CD14-positive monocyte (primary cell): ENCODE measurements at regions not wholly inside any gene's neighbourhood (a gene's known extent, or its start where the extent isn't known, plus 50 kb on each side); places are given as distances from the start of the nearest gene placed in this dataset.

ENCODE experiments used
- DNase-seq, 3 donors: peaks; one replicate each; pipeline ENCODE4 v3.0.0-alpha.2; 2011 to 2022
- H2AFZ ChIP-seq: 2 replicates; pipeline ENCODE4 v1.6.0; 2012; ENCODE audit warnings: mild to moderate bottlenecking, low read depth, low read length, inconsistent platforms; ENCODE audit not compliant: insufficient read depth, poor library complexity, severe bottlenecking
- H3K27ac ChIP-seq, 2 donors: 1 replicate in 1 of 2; 2 replicates in 1 of 2; pipeline ENCODE4 v1.5.1; 2012 to 2013; ENCODE audit warnings: low read length in 2 of 2, control low read depth in 1 of 2, inconsistent platforms in 1 of 2, low read depth in 1 of 2, mild to moderate bottlenecking in 1 of 2
- H3K27me3 ChIP-seq, 2 donors: one replicate each; pipeline versions ENCODE4 v1.6.0 to v1.6.1; 2011 to 2013; ENCODE audit warnings: low read length in 2 of 2; ENCODE audit not compliant: control insufficient read depth in 2 of 2, insufficient read depth in 2 of 2
- H3K36me3 ChIP-seq, 2 donors: replicated peaks in 1 of 2; 1 replicate in 1 of 2; 2 replicates in 1 of 2; pipeline versions ENCODE4 v1.5.1 to v1.6.1; 2012 to 2013; ENCODE audit warnings: low read length in 2 of 2, control low read depth in 1 of 2, inconsistent platforms in 1 of 2, mild to moderate bottlenecking in 1 of 2; ENCODE audit not compliant: insufficient read depth in 2 of 2, control insufficient read depth in 1 of 2
- H3K4me1 ChIP-seq, 2 donors: 1 replicate in 1 of 2; 2 replicates in 1 of 2; pipeline versions ENCODE4 v1.5.1 to v1.6.1; 2012 to 2013; ENCODE audit warnings: low read length in 2 of 2, control low read depth in 1 of 2, inconsistent platforms in 1 of 2, mild to moderate bottlenecking in 1 of 2, moderate library complexity in 1 of 2; ENCODE audit not compliant: insufficient read depth in 2 of 2, control insufficient read depth in 1 of 2
- H3K4me2 ChIP-seq: replicated peaks from 2 replicates; pipeline ENCODE3; 2012; ENCODE audit warnings: low read length, moderate library complexity, mild to moderate bottlenecking; ENCODE audit not compliant: poor library complexity, severe bottlenecking; ENCODE audit errors: extremely low read depth
- H3K4me3 ChIP-seq, 3 experiments: fragments of 200-600 bp in 1 of 3; sonication (generic) in 1 of 3; replicated peaks in 1 of 3; 1 replicate in 2 of 3; 2 replicates in 1 of 3; pipeline ENCODE4 v1.5.1; 2011 to 2013; ENCODE audit warnings: low read length in 3 of 3, mild to moderate bottlenecking in 3 of 3, control low read depth in 2 of 3, low read depth in 2 of 3, inconsistent platforms in 1 of 3, moderate library complexity in 1 of 3
- H3K79me2 ChIP-seq: 2 replicates; pipeline ENCODE4 v1.6.0; 2012; ENCODE audit warnings: mild to moderate bottlenecking, control low read depth, inconsistent platforms, low read length, moderate library complexity; ENCODE audit not compliant: insufficient read depth
- H3K9ac ChIP-seq: 2 replicates; pipeline ENCODE4 v1.6.0; 2017; ENCODE audit warnings: low read length, mild to moderate bottlenecking; ENCODE audit not compliant: insufficient read depth, poor library complexity, severe bottlenecking
- H3K9me3 ChIP-seq, 2 donors: replicated peaks in 1 of 2; 1 replicate in 1 of 2; 2 replicates in 1 of 2; pipeline versions ENCODE4 v1.5.1 to v1.6.1; 2012 to 2013; ENCODE audit warnings: low read length in 2 of 2, control low read depth in 1 of 2; ENCODE audit not compliant: control insufficient read depth in 1 of 2, insufficient read depth in 1 of 2
- H4K20me1 ChIP-seq: 2 replicates; pipeline ENCODE4 v1.6.0; 2012; ENCODE audit warnings: mild to moderate bottlenecking, low read length, control low read depth, moderate library complexity; ENCODE audit not compliant: insufficient read depth
- H3K27ac Mint-ChIP-seq, 7 donors: one replicate each; pipeline ENCODE4 v1.8.0; 2020; ENCODE audit warnings: mild to moderate bottlenecking in 7 of 7, mixed read lengths in 7 of 7, moderate library complexity in 6 of 7, inconsistent platforms in 2 of 7
- H3K27me3 Mint-ChIP-seq, 3 donors: one replicate each; pipeline ENCODE4 v1.8.0; 2021 to 2022; ENCODE audit warnings: low read depth in 3 of 3, mild to moderate bottlenecking in 3 of 3, mixed read lengths in 3 of 3, moderate library complexity in 3 of 3, inconsistent platforms in 1 of 3
- H3K36me3 Mint-ChIP-seq, 2 donors: one replicate each; pipeline ENCODE4 v1.8.0; 2020; ENCODE audit warnings: mixed read lengths in 2 of 2, inconsistent platforms in 1 of 2, mild to moderate bottlenecking in 1 of 2
- H3K4me1 Mint-ChIP-seq: one replicate; pipeline ENCODE4 v1.8.0; 2020; ENCODE audit warnings: mild to moderate bottlenecking, mixed read lengths
- H3K4me3 Mint-ChIP-seq, 2 donors: one replicate each; pipeline ENCODE4 v1.8.0; 2020; ENCODE audit warnings: mild to moderate bottlenecking in 2 of 2, mixed read lengths in 2 of 2, moderate library complexity in 1 of 2
- H3K9me3 Mint-ChIP-seq, 7 donors: one replicate each; pipeline ENCODE4 v1.8.0; 2020 to 2022; ENCODE audit warnings: mixed read lengths in 7 of 7, mild to moderate bottlenecking in 6 of 7, moderate library complexity in 6 of 7, inconsistent platforms in 2 of 7
- CTCF ChIP-seq: fragments of 200-600 bp; IDR thresholded peaks from one replicate; pipeline ENCODE4 v1.8.0; 2022; ENCODE audit warnings: antibody characterized with exemption, mild to moderate bottlenecking
- WGBS: methylation state at CpG from one replicate; pipeline ENCODE4 v1.1.5; 2013; ENCODE audit warnings: missing lambda C conversion rate; ENCODE audit not compliant: insufficient coverage; 5-methylcytosine and 5-hydroxymethylcytosine counted together
- intact Hi-C, 2 donors: fragments of 100-400 bp; cut with micrococcal nuclease; formaldehyde crosslinking; loops; one replicate each; pipeline versions ENCODE4 v1.15.0 to v1.15.1; 2023

- H3K27ac Mint-ChIP-seq = no peak overlapping the region
- H3K9me3 Mint-ChIP-seq = peaks cover 4 to 11% (median 6%) of the 10 kb centered on the region in 7 donors
- Histone ChIP-seq H4K20me1 (no peaks in the 10 kb centered on the region), H3K79me2 (no peaks in the 10 kb centered on the region), H3K9ac (no peak overlapping the region), H2AFZ (no peak overlapping the region), H3K27me3 (no peaks in the 10 kb centered on the region), H3K4me1 (no peaks in the 10 kb centered on the region), H3K4me2 (no peak overlapping the region), H3K9me3 (peaks cover 0 to 12% of the 10 kb centered on the region in 2 donors), H3K4me3 (no peak overlapping the region), H3K27ac (no peak overlapping the region), H3K36me3 (no peaks in the 10 kb centered on the region)
- no peak for TF ChIP-seq CTCF
- H3K4me1 Mint-ChIP-seq = no peaks in the 10 kb centered on the region
- H3K36me3 Mint-ChIP-seq = no peaks in the 10 kb centered on the region
- H3K4me3 Mint-ChIP-seq = no peak overlapping the region
- peaks cover 0 to 2% (median 0%) of the 10 kb centered on the region in 3 donors for H3K27me3 Mint-ChIP-seq
- no CpG with 5 or more reads among the region's 1 CpG for WGBS
- intact Hi-C loops = no loop called here
- DNase-seq = no peak
Measured at GRCh38 chr11:80240245-80240644, 799.4 kb upstream of the TENM4 start.

GRCh38 chr11:80239217-80239616 is 798.4 kb upstream of the TENM4 start:
- peaks cover 0 to 9% of the 10 kb centered on the region in 2 donors for H3K9me3 ChIP-seq
- intact Hi-C loops = no loop called here
- no peaks in the 10 kb centered on the region for H3K4me1 Mint-ChIP-seq
- no peak overlapping the region for H3K9ac ChIP-seq
- H3K27ac Mint-ChIP-seq = no peak overlapping the region
- H3K36me3 ChIP-seq = no peaks in the 10 kb centered on the region
- no peak overlapping the region for H3K4me2 ChIP-seq
- peaks cover 0 to 2% (median 0%) of the 10 kb centered on the region in 3 donors for H3K27me3 Mint-ChIP-seq
- H2AFZ ChIP-seq = no peak overlapping the region
- no peak overlapping the region for H3K4me3 Mint-ChIP-seq
- peaks cover 3 to 10% (median 5%) of the 10 kb centered on the region in 7 donors for H3K9me3 Mint-ChIP-seq
- no peaks in the 10 kb centered on the region for H3K27me3 ChIP-seq
- 82% methylated on average over 1 of the region's 1 CpG for WGBS
- no peak for DNase-seq
- H3K79me2 ChIP-seq = no peaks in the 10 kb centered on the region
- no peaks in the 10 kb centered on the region for H4K20me1 ChIP-seq
- H3K4me1 ChIP-seq = no peaks in the 10 kb centered on the region
- no peak overlapping the region for H3K27ac ChIP-seq
- H3K36me3 Mint-ChIP-seq = no peaks in the 10 kb centered on the region
- no peak for TF ChIP-seq CTCF
- H3K4me3 ChIP-seq = no peak overlapping the region
